ENCODE measurements at regions not wholly inside any gene's neighbourhood (a gene's known extent, or its start where the extent isn't known, plus 50 kb on each side); places are given as distances from the start of the nearest gene placed in this dataset.

- Histone ChIP-seq H3K36me3 (ENCODE audit: control insufficient read depth, insufficient read depth, low read length) (no peaks in the 10 kb centered on the region), H3K4me3 (ENCODE audit: low read length) (no peak overlapping the region), H3K27me3 (ENCODE audit: control insufficient read depth, insufficient read depth, low read length) (peaks cover 71% of the 10 kb centered on the region), H3K9me3 (ENCODE audit: control insufficient read depth, insufficient read depth, low read length) (no peaks in the 10 kb centered on the region), H3K27ac (ENCODE audit: low read length) (no peak overlapping the region), H3K4me1 (ENCODE audit: control insufficient read depth, insufficient read depth, low read length) (no peaks in the 10 kb centered on the region)
- WGBS (ENCODE audit: insufficient coverage, insufficient read length), result no CpG with 5 or more reads among the region's 2 CpGs
- no peak for DNase-seq (ENCODE audit: low read depth, low spot score)
Measured at GRCh38 chr9:38213631-38214299, 144.7 kb upstream of the SHB start.

- Histone ChIP-seq H3K27ac (ENCODE audit: low read length) (no peak overlapping the region), H3K27me3 (ENCODE audit: control insufficient read depth, insufficient read depth, low read length) (peaks cover 70% of the 10 kb centered on the region), H3K4me1 (ENCODE audit: control insufficient read depth, insufficient read depth, low read length) (no peaks in the 10 kb centered on the region), H3K9me3 (ENCODE audit: control insufficient read depth, insufficient read depth, low read length) (no peaks in the 10 kb centered on the region), H3K4me3 (ENCODE audit: low read length) (no peak overlapping the region), H3K36me3 (ENCODE audit: control insufficient read depth, insufficient read depth, low read length) (no peaks in the 10 kb centered on the region)
- no peak for DNase-seq (ENCODE audit: low read depth, low spot score)
- no CpG with 5 or more reads among the region's 4 CpGs for WGBS (ENCODE audit: insufficient coverage, insufficient read length)
Measured at GRCh38 chr9:38212016-38212415, 143.0 kb upstream of the SHB start.

GRCh38 chr9:38211002-38211401 lies 142.0 kb upstream of the SHB start:
- no peaks in the 10 kb centered on the region for H3K9me3 ChIP-seq (ENCODE audit: control insufficient read depth, insufficient read depth, low read length)
- H3K4me1 ChIP-seq (ENCODE audit: control insufficient read depth, insufficient read depth, low read length), result no peaks in the 10 kb centered on the region
- H3K36me3 ChIP-seq (ENCODE audit: control insufficient read depth, insufficient read depth, low read length), result no peaks in the 10 kb centered on the region
- H3K27ac ChIP-seq (ENCODE audit: low read length), result no peak overlapping the region
- H3K4me3 ChIP-seq (ENCODE audit: low read length), result no peak overlapping the region
- no peak for DNase-seq (ENCODE audit: low read depth, low spot score)
- WGBS (ENCODE audit: insufficient coverage, insufficient read length), result no CpG with 5 or more reads among the region's 1 CpG
- H3K27me3 ChIP-seq (ENCODE audit: control insufficient read depth, insufficient read depth, low read length), result peaks cover 66% of the 10 kb centered on the region

- Histone ChIP-seq H3K27ac (ENCODE audit: low read length) (no peak overlapping the region), H3K9me3 (ENCODE audit: control insufficient read depth, insufficient read depth, low read length) (no peaks in the 10 kb centered on the region), H3K4me3 (ENCODE audit: low read length) (no peak overlapping the region), H3K36me3 (ENCODE audit: control insufficient read depth, insufficient read depth, low read length) (no peaks in the 10 kb centered on the region), H3K27me3 (ENCODE audit: control insufficient read depth, insufficient read depth, low read length) (peaks cover 46% of the 10 kb centered on the region), H3K4me1 (ENCODE audit: control insufficient read depth, insufficient read depth, low read length) (no peaks in the 10 kb centered on the region)
- WGBS (ENCODE audit: insufficient coverage, insufficient read length), result no CpG with 5 or more reads among the region's 4 CpGs
- no peak for DNase-seq (ENCODE audit: low read depth, low spot score)
Measured at GRCh38 chr9:38208206-38208901, 139.3 kb upstream of the SHB start.

GRCh38 chr9:38207247-38207778 lies 138.3 kb upstream of the SHB start:
- DNase-seq (ENCODE audit: low read depth, low spot score), result no peak
- no peak overlapping the region for H3K4me3 ChIP-seq (ENCODE audit: low read length)
- WGBS (ENCODE audit: insufficient coverage, insufficient read length), result no CpG with 5 or more reads among the region's 3 CpGs
- no peak overlapping the region for H3K27ac ChIP-seq (ENCODE audit: low read length)
- no peaks in the 10 kb centered on the region for H3K9me3 ChIP-seq (ENCODE audit: control insufficient read depth, insufficient read depth, low read length)
- no peaks in the 10 kb centered on the region for H3K36me3 ChIP-seq (ENCODE audit: control insufficient read depth, insufficient read depth, low read length)
- no peaks in the 10 kb centered on the region for H3K4me1 ChIP-seq (ENCODE audit: control insufficient read depth, insufficient read depth, low read length)
- peaks cover 35% of the 10 kb centered on the region for H3K27me3 ChIP-seq (ENCODE audit: control insufficient read depth, insufficient read depth, low read length)

- Histone ChIP-seq H3K27me3 (ENCODE audit: control insufficient read depth, insufficient read depth, low read length) (peaks cover 19% of the 10 kb centered on the region), H3K9me3 (ENCODE audit: control insufficient read depth, insufficient read depth, low read length) (no peaks in the 10 kb centered on the region), H3K4me3 (ENCODE audit: low read length) (no peak overlapping the region), H3K27ac (ENCODE audit: low read length) (no peak overlapping the region), H3K36me3 (ENCODE audit: control insufficient read depth, insufficient read depth, low read length) (no peaks in the 10 kb centered on the region), H3K4me1 (ENCODE audit: control insufficient read depth, insufficient read depth, low read length) (no peaks in the 10 kb centered on the region)
- no peak for DNase-seq (ENCODE audit: low read depth, low spot score)
Measured at GRCh38 chr9:38205279-38205678, 136.3 kb upstream of the SHB start.

- Histone ChIP-seq H3K27ac (ENCODE audit: low read length) (no peak overlapping the region), H3K9me3 (ENCODE audit: control insufficient read depth, insufficient read depth, low read length) (no peaks in the 10 kb centered on the region), H3K4me1 (ENCODE audit: control insufficient read depth, insufficient read depth, low read length) (no peaks in the 10 kb centered on the region), H3K36me3 (ENCODE audit: control insufficient read depth, insufficient read depth, low read length) (no peaks in the 10 kb centered on the region), H3K4me3 (ENCODE audit: low read length) (no peak overlapping the region), H3K27me3 (ENCODE audit: control insufficient read depth, insufficient read depth, low read length) (peaks cover 2% of the 10 kb centered on the region; the same call in 1 of the 2 replicates)
- DNase-seq (ENCODE audit: low read depth, low spot score), result no peak
- WGBS (ENCODE audit: insufficient coverage, insufficient read length), result no CpG with 5 or more reads among the region's 7 CpGs
Measured at GRCh38 chr9:38202336-38202938, 133.4 kb upstream of the SHB start.

- Histone ChIP-seq H3K9me3 (ENCODE audit: control insufficient read depth, insufficient read depth, low read length) (no peaks in the 10 kb centered on the region), H3K36me3 (ENCODE audit: control insufficient read depth, insufficient read depth, low read length) (no peaks in the 10 kb centered on the region), H3K4me1 (ENCODE audit: control insufficient read depth, insufficient read depth, low read length) (no peaks in the 10 kb centered on the region), H3K27ac (ENCODE audit: low read length) (no peak overlapping the region), H3K4me3 (ENCODE audit: low read length) (no peak overlapping the region), H3K27me3 (ENCODE audit: control insufficient read depth, insufficient read depth, low read length) (no peaks in the 10 kb centered on the region)
- no CpG with 5 or more reads among the region's 3 CpGs for WGBS (ENCODE audit: insufficient coverage, insufficient read length)
- DNase-seq (ENCODE audit: low read depth, low spot score), result no peak
Measured at GRCh38 chr9:38201844-38202243, 132.8 kb upstream of the SHB start.

GRCh38 chr9:38200431-38200830 lies 131.4 kb upstream of the SHB start:
- Histone ChIP-seq H3K4me3 (ENCODE audit: low read length) (no peak overlapping the region), H3K9me3 (ENCODE audit: control insufficient read depth, insufficient read depth, low read length) (no peaks in the 10 kb centered on the region), H3K36me3 (ENCODE audit: control insufficient read depth, insufficient read depth, low read length) (no peaks in the 10 kb centered on the region), H3K27me3 (ENCODE audit: control insufficient read depth, insufficient read depth, low read length) (no peaks in the 10 kb centered on the region), H3K4me1 (ENCODE audit: control insufficient read depth, insufficient read depth, low read length) (no peaks in the 10 kb centered on the region), H3K27ac (ENCODE audit: low read length) (no peak overlapping the region)
- no peak for DNase-seq (ENCODE audit: low read depth, low spot score)
- no CpG with 5 or more reads among the region's 9 CpGs for WGBS (ENCODE audit: insufficient coverage, insufficient read length)

- no peak for DNase-seq (ENCODE audit: low read depth, low spot score)
- Histone ChIP-seq H3K4me1 (ENCODE audit: control insufficient read depth, insufficient read depth, low read length) (no peaks in the 10 kb centered on the region), H3K9me3 (ENCODE audit: control insufficient read depth, insufficient read depth, low read length) (no peaks in the 10 kb centered on the region), H3K36me3 (ENCODE audit: control insufficient read depth, insufficient read depth, low read length) (no peaks in the 10 kb centered on the region), H3K27me3 (ENCODE audit: control insufficient read depth, insufficient read depth, low read length) (no peaks in the 10 kb centered on the region), H3K4me3 (ENCODE audit: low read length) (no peak overlapping the region), H3K27ac (ENCODE audit: low read length) (no peak overlapping the region)
- WGBS (ENCODE audit: insufficient coverage, insufficient read length), result no CpG with 5 or more reads among the region's 6 CpGs
Measured at GRCh38 chr9:38198140-38198539, 129.1 kb upstream of the SHB start.
